Gastroesophageal sphincter (tissue), 3 donors: ENCODE measurements at regions not wholly inside any gene's neighbourhood (a gene's known extent, or its start where the extent isn't known, plus 50 kb on each side); places are given as distances from the start of the nearest gene placed in this dataset.

ENCODE experiments used
- CTCF ChIP-seq, 4 experiments: fragments of 200-600 bp in 2 of 4; fragments of 450-650 bp in 2 of 4; sonication (generic) in 1 of 4; IDR thresholded peaks; one replicate each; pipeline ENCODE4 v1.5.1; 2017 to 2019; ENCODE audit warnings: antibody characterized with exemption in 4 of 4, mild to moderate bottlenecking in 2 of 4, moderate library complexity in 2 of 4
- EP300 ChIP-seq: sonication (generic); formaldehyde crosslinking; IDR thresholded peaks from one replicate; pipeline ENCODE4 v1.6.1; 2017; ENCODE audit warnings: antibody characterized with exemption, mild to moderate bottlenecking
- POLR2A ChIP-seq, 2 donors: fragments of 450-650 bp; IDR thresholded peaks; one replicate each; pipeline ENCODE4 v1.6.1; 2017; ENCODE audit warnings: antibody characterized with exemption in 2 of 2, mild to moderate bottlenecking in 2 of 2, moderate library complexity in 1 of 2
- POLR2AphosphoS5 ChIP-seq: sonication (generic); formaldehyde crosslinking; IDR thresholded peaks from one replicate; pipeline ENCODE4 v1.6.1; 2017; ENCODE audit warnings: antibody characterized with exemption

GRCh38 chr9:86599561-86599960 is 245.4 kb upstream of the TUT7 start:
- TF ChIP-seq POLR2A (IDR thresholded peaks at IDR 0.05) (no peak), CTCF (IDR thresholded peaks at IDR 0.05) (no peak), POLR2AphosphoS5 (no peak), EP300 (no peak)
